HepG2 (cell line): ENCODE measurements at regions not wholly inside any gene's neighbourhood (a gene's known extent, or its start where the extent isn't known, plus 50 kb on each side); places are given as distances from the start of the nearest gene placed in this dataset.

Experiments used
- STAT5B ChIP-seq: sonication (generic); formaldehyde crosslinking; IDR thresholded peaks from 2 replicates; pipeline ENCODE4 v1.4.0; 2020; ENCODE audit warnings: missing genetic modification reagents
- ZBTB1 ChIP-seq: sonication (generic); formaldehyde crosslinking; IDR thresholded peaks from 2 replicates; pipeline ENCODE4 v1.4.0; 2020; ENCODE audit warnings: missing genetic modification reagents, borderline replicate concordance
- TF ChIP-seq, protein P1 (sequence below): sonication (generic); formaldehyde crosslinking; IDR thresholded peaks from 2 replicates; pipeline ENCODE4 v1.5.0; 2020; ENCODE audit warnings: mild to moderate bottlenecking, missing genetic modification reagents

DNA sequence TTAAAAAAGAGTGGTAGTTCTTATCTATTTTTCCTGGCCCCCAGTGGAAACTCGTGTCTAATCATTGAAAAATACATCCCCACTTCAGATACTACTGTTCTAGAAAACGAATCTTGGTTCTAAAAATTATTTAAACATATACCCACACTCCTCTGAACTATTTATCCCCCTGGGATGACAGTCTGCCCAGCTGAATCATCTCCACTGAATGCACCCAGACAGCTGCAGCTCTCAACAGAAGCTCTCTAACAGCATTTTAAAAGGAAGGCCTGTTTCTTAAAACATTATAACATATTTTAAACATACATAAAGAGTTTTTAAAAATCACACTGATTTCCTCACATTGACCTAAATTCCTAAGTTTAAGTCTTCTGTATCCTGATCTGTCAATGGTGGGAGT lies 544.6 kb upstream of the PHF14 start:
- TF ChIP-seq, protein P1, sequence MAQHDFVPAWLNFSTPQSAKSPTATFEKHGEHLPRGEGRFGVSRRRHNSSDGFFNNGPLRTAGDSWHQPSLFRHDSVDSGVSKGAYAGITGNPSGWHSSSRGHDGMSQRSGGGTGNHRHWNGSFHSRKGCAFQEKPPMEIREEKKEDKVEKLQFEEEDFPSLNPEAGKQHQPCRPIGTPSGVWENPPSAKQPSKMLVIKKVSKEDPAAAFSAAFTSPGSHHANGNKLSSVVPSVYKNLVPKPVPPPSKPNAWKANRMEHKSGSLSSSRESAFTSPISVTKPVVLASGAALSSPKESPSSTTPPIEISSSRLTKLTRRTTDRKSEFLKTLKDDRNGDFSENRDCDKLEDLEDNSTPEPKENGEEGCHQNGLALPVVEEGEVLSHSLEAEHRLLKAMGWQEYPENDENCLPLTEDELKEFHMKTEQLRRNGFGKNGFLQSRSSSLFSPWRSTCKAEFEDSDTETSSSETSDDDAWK (CRISPR knock-in tag), result no peak
- no peak for TF ChIP-seq STAT5B (CRISPR knock-in tag)
- no peak for TF ChIP-seq ZBTB1 (CRISPR knock-in tag)
